Esophagus mucosa (tissue), 1 donor: ENCODE measurements at regions not wholly inside any gene's neighbourhood (a gene's known extent, or its start where the extent isn't known, plus 50 kb on each side); places are given as distances from the start of the nearest gene placed in this dataset.
"Not testable (repeated sequence)": the region's sequence is repeated elsewhere in the genome, so short reads cannot be mapped to it uniquely, and the experiment has no call there.

Source experiments
- ATAC-seq: fragments of 200-7000 bp; cut with Tn5 transposase; one replicate; pipeline ENCODE4 v1.9.1; 2020
- donor health status: DM: yes; HTN: yes; CAD: no.

DNA sequence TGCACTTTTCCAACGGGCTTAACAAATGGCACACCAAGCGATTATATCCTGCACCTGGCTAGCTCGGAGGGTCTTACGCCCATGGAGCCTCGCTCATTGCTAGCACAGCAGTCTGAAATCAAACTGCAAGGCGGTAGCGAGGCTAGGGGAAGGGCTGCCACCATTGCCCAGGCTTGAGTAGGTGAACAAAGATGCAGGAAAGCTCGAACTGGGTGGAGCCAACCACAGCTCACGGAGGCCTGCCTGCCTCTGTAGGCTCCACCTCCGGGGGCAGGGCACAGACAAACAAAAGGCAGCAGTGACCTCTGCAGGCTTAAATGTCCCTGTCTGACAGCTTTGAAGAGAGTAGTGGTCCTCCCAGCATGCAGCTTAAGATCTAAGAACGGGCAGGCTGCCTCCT lies 365.4 kb downstream of the MMUT start:
- not testable (repeated sequence) for ATAC-seq

DNA sequence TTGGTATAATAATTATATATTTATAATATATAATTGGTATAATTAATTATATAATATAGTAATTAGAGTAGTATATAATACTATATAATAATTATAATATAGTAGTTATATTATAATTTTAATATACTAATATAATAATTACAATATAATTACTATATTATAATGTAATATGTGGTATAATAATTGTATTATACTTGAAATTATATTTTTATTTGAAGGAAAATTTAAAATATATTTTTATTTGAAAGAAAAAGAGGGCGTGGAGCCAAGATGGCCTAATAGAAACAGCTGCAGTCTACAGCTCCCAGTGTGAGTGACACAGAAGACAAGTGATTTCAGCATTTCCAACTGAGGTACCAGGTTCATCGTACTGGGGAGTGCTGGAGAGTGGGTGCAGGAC lies 365.9 kb downstream of the MMUT start:
- no peak for ATAC-seq

- no peak for ATAC-seq
Measured at GRCh38 chr6:49088631-49089030, 374.4 kb downstream of the MMUT start.

GRCh38 chr6:49087369-49087768 lies 375.7 kb downstream of the MMUT start:
- no peak for ATAC-seq

DNA sequence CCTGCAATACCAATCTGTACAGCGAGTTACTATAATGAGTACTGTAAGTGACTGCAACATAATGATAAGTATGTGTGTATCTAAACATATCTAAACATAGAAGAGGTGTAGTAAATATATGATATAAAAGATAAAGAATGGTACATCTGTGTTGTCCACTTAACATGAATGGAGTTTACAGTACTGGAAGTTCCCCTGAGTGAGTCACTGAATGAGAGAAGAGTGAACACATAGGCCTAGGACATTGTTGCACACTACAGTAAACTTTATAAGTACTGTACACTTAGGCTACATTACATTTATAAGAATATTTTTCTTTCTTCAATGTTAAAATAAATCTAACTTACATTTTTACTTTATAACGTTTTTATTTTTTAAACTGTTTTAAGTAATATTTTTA lies 380.4 kb downstream of the MMUT start:
- no peak for ATAC-seq

DNA sequence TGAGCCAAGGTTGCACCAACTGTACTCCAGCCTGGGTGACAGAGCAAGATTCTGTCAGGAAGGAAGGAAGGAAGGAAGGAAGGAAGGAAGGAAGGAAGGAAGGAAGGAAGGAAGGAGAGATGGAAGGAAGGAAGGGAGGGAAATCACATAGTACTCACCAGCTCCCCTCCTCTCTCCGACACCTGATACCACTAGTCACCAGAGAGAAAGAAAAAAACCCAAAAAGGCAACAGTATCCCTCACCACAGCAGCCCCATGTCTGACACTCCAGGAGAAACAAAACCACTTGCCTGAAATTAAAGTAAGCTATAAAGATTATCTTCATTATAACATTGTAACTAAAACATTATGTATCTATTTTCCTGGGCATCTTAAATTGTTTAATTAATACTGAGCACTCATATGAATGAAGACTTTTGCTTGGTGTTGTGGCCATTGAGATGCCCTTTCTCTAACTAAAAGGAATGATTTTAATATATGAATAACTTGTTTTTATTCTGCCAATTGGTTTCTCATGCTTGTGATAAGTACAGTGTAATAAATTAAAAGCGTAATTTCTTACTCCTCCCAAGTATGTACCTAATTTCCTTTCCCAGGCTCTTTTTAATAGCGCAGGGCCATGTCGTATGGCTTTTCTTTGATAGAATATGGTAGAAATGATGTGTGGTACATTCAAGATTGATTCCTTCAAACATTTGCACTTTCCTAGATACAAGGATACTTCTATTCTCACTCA lies 390.0 kb downstream of the MMUT start:
- no peak for ATAC-seq

DNA sequence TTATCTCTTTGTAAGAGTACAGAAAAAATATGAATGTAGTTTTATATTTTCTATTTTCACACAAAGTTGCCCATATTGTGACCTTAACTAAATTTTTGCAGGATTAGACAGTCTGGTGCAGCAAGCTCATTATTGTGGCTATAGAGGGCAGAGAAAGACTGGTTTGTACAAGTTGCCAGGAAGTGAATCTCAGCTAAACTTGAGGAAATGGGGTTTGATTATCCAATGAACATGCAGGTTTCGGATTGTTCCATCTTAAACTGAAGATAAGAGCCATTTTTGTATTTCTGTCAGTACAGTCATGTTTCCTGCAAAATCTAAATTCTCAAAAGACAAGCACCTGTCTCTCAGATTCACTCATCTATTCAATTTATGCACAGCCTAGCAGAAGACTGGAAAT lies 390.9 kb downstream of the MMUT start:
- no peak for ATAC-seq

DNA sequence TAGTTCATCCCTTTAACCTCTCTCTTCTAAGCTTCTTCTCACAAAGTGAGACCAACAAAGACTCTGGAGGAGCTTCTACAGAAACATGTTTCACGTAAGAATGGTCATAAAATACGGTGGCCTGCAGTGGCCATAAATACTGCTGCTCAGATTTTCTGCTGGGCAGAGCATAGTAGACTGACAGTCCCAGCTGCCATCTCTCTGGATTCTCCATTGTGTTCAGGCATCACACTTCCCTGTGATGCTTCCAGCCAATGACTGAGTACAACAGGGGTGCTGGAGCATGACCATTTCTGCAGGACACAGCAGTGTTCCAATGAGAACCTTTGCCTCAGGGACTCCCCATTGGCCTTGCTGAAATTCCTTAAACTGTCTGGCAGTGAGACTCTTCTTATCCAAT lies 392.6 kb downstream of the MMUT start:
- ATAC-seq, result no peak

- ATAC-seq, result no peak
Measured at GRCh38 chr6:49054311-49054710, 408.7 kb downstream of the MMUT start.

GRCh38 chr6:49052901-49053300 lies 410.2 kb downstream of the MMUT start:
- ATAC-seq, result no peak

DNA sequence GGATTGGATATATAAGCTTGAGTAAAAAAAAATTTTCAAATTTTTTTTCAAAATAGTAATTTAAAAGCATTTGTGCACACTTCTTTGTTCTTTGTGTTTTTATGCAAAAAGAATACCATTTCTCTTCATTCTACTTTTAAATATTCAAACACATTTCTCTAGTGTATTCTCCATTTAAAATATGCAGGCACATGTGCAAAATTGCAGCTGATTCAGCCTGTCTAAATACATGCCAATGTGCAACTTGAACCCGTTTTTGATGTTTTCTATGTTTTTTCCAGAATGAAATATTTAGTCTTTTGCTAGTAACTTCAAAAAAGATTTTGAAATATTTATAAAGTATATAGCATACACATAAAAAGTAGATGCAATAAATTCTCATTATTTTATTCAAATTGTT lies 411.8 kb downstream of the MMUT start:
- no peak for ATAC-seq

- ATAC-seq, result no peak
Measured at GRCh38 chr6:49050584-49050983, 412.5 kb downstream of the MMUT start.

GRCh38 chr6:49038294-49038822 lies 424.7 kb downstream of the MMUT start:
- no peak for ATAC-seq

DNA sequence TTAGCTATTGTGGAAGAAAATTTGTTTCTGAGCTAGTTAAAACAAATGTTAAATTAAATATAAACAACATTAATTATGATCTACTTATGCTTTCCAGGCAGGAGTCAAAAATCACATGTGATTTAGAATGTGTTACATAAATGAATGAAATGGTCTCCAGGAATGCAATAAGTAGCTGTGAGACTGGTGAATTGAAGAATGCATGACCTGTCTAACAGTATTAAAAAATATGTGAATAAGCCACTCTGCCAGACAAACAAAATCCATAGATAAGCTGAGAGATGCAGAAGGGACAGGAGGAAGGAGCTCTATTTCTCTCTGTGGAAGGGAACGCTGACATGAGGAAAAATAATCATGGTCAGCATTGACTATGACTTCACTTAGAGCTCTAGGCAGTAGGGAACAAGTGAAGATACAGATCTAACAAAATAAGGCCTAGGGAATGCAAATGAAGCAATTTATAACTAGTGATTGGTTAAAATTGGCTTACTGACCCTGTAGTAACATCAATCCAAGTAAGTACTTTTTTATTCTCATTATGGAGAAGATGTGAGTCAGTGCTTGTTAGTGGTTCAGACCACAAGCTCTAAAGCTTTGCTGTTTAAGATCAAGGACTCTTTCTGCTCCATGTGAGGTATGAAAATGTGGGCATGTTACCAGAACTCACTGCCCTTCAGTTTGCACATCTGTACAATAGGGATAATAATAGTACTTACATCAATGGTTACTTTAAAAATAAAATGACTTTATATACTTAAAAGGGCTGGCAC lies 432.6 kb downstream of the MMUT start:
- no peak for ATAC-seq

DNA sequence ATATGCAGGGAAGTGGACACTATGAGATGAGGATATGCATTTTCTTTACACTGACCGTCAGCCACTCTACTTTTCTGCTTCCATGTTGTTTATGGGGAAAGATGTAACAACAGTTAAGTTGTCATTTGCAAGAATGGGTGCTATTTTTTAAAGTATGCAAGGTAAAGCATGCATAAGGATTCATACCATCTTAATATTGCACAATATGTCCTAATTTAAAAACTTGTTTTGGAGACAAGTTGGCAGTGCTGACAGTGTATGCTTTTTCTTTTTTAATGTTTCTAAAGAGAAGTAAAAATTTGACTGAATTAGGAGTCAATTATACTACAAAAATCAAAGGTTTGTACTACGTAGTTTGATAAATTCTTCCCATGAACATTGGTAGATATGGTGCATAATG lies 435.4 kb downstream of the MMUT start:
- no peak for ATAC-seq

GRCh38 chr6:49025273-49026240 lies 437.5 kb downstream of the MMUT start:
- peak; percentile 94 for ATAC-seq

GRCh38 chr6:49004801-49005200 lies 458.3 kb downstream of the MMUT start:
- no peak for ATAC-seq

DNA sequence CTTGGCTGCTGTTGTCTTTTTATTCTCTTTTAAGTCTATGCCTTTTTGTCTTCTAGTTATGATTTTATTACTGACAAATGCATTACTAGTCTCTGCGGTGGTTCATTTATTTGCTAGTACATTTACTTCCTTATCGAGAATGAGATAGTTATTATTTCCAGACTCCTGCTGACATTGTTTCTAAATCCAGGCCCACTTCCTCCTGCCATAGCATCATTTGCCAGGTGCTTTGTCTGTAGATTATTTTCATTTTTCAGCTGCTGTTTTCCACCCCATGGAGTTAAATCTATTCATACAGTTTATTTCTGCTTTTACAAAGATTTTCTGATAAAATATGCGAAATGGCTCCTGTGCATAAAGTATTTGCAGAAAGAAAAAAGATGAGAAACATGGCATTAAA lies 459.7 kb downstream of the MMUT start:
- ATAC-seq, result no peak

DNA sequence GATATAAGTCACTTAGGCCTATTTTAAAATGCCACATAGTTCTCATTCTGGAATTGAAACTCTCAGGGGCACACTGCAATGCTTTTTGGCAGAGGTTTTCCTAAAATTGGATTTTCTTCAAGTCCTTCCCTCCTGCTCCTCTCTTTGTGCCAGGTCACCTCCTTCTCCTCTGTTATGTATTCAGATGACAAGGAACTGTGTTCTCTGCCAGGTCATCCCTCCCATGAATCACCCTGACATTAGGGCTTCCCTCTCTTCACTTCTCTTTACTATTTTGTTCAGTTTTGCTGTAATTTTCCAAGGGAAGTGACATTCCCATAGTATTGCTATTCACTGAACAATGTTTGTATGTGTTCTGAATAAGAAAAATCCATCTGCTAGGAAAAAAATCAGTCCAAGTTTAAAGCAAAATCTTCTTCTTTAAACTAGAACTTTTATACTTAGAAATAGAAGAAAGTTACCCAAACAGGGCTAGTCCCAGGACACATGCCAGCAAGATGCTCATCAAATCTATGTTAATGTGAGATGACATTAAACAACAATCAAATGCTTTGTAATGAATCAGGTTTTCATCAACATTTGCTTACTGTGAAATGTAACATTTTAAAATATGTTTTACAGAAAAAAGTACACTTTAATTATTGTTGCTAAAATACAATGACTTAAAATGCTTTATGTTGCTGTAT lies 461.1 kb downstream of the MMUT start:
- peak; percentile 61 for ATAC-seq

DNA sequence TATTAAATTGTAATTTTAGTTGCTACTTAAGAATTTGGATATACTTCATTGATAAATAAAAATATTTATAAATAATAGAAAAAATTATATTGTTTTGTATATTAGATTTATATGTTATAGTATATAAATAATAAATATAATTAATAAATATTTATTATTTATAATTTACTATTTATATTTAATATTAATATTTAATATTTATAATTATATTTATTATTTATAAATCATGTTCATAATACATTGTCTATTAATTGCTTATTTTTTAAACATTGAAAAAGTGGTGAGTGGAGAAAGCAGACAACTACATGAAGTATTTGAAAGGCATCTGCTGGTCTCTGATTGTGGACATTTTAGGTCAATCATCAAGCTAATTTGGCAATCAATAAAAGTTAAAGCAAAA lies 464.5 kb downstream of the MMUT start:
- no peak for ATAC-seq

- no peak for ATAC-seq
Measured at GRCh38 chr6:48996461-48997119, 466.5 kb downstream of the MMUT start.

- ATAC-seq, result no peak
Measured at GRCh38 chr6:48994811-48995210, 468.2 kb downstream of the MMUT start.
